ENCODE measurements at regions not wholly inside any gene's neighbourhood (a gene's known extent, or its start where the extent isn't known, plus 50 kb on each side); places are given as distances from the start of the nearest gene placed in this dataset.

- TF ChIP-seq, protein P1, sequence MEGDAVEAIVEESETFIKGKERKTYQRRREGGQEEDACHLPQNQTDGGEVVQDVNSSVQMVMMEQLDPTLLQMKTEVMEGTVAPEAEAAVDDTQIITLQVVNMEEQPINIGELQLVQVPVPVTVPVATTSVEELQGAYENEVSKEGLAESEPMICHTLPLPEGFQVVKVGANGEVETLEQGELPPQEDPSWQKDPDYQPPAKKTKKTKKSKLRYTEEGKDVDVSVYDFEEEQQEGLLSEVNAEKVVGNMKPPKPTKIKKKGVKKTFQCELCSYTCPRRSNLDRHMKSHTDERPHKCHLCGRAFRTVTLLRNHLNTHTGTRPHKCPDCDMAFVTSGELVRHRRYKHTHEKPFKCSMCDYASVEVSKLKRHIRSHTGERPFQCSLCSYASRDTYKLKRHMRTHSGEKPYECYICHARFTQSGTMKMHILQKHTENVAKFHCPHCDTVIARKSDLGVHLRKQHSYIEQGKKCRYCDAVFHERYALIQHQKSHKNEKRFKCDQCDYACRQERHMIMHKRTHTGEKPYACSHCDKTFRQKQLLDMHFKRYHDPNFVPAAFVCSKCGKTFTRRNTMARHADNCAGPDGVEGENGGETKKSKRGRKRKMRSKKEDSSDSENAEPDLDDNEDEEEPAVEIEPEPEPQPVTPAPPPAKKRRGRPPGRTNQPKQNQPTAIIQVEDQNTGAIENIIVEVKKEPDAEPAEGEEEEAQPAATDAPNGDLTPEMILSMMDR (IDR thresholded peaks at IDR 0.05; ENCODE audit: unreplicated experiment) = no peak
- Mint-ChIP-seq H3K9me3 (ENCODE audit: low read depth) (no peaks in the 10 kb centered on the region), H3K27ac (no peak overlapping the region), H3K27me3 (peaks cover 34% of the 10 kb centered on the region), H3K36me3 (ENCODE audit: insufficient read depth) (no peaks in the 10 kb centered on the region), H3K4me3 (ENCODE audit: low read depth) (no peak overlapping the region), H3K4me1 (ENCODE audit: low read depth) (no peaks in the 10 kb centered on the region)
- DNase-seq (ENCODE audit: low spot score, unreplicated experiment) = no peak
These were observed 76.9 kb upstream of the PMAIP1 start for GRCh38 chr18:59822612-59823550.

DNA sequence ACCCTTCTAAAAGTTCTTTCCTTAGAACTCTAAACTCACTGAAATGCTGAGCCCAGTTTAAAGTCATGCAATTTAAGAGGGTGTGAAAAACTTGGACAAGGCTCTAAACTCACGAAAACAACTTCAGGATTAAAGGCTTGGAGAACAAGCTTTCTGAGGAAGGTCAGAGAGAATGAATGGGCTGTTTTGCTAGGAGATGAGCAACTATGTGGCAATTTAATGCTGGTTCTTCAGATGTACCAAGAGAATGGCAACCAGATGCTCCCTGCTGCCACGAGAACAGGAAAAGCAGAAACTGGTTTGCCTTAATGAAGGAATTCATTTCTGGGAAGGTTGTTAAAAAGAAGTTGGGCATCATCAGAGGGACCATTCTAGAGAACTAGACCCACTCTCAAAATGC lies 77.8 kb upstream of the PMAIP1 start:
- H3K36me3 Mint-ChIP-seq (ENCODE audit: insufficient read depth) = no peaks in the 10 kb centered on the region
- H3K4me1 Mint-ChIP-seq (ENCODE audit: low read depth) = no peaks in the 10 kb centered on the region
- H3K4me3 Mint-ChIP-seq (ENCODE audit: low read depth) = no peak overlapping the region
- H3K9me3 Mint-ChIP-seq (ENCODE audit: low read depth) = no peaks in the 10 kb centered on the region
- H3K27me3 Mint-ChIP-seq = peaks cover 38% of the 10 kb centered on the region
- TF ChIP-seq, protein P1 (IDR thresholded peaks at IDR 0.05; ENCODE audit: unreplicated experiment) = no peak
- DNase-seq (ENCODE audit: low spot score, unreplicated experiment) = no peak
- no peak overlapping the region for H3K27ac Mint-ChIP-seq

- H3K27ac Mint-ChIP-seq = no peak overlapping the region
- H3K4me3 Mint-ChIP-seq (ENCODE audit: low read depth) = no peak overlapping the region
- TF ChIP-seq, protein P1 (IDR thresholded peaks at IDR 0.05; ENCODE audit: unreplicated experiment) = no peak
- DNase-seq (ENCODE audit: low spot score, unreplicated experiment) = no peak
- H3K4me1 Mint-ChIP-seq (ENCODE audit: low read depth) = no peaks in the 10 kb centered on the region
- peaks cover 38% of the 10 kb centered on the region for H3K27me3 Mint-ChIP-seq
- H3K9me3 Mint-ChIP-seq (ENCODE audit: low read depth) = no peaks in the 10 kb centered on the region
- H3K36me3 Mint-ChIP-seq (ENCODE audit: insufficient read depth) = no peaks in the 10 kb centered on the region
These were observed 79.1 kb upstream of the PMAIP1 start for GRCh38 chr18:59820663-59821062.

DNA sequence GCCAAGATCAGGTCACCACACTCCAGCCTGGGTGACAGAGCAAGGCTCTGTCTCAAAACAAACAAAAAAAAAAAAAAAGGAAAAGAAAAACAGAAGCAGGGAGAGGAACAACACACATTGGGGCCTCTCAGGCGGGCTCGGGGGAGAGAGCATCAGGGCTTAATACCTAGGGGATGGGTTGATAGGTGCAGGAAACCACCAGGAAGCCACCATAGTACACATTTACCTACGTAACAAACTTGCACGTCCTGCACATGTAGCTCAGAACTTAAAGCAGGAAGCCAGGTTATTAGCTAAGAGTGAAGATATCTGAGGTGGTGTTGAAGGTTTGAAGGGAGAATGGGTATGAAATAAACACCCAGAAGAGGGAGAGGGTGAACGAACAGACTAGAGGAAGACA lies 81.0 kb upstream of the PMAIP1 start:
- Mint-ChIP-seq H3K36me3 (ENCODE audit: insufficient read depth) (no peaks in the 10 kb centered on the region), H3K4me3 (ENCODE audit: low read depth) (no peak overlapping the region), H3K4me1 (ENCODE audit: low read depth) (no peaks in the 10 kb centered on the region), H3K27me3 (peaks cover 30% of the 10 kb centered on the region), H3K9me3 (ENCODE audit: low read depth) (no peaks in the 10 kb centered on the region), H3K27ac (no peak overlapping the region)
- TF ChIP-seq, protein P1 (IDR thresholded peaks at IDR 0.05; ENCODE audit: unreplicated experiment) = no peak
- no peak for DNase-seq (ENCODE audit: low spot score, unreplicated experiment)

DNA sequence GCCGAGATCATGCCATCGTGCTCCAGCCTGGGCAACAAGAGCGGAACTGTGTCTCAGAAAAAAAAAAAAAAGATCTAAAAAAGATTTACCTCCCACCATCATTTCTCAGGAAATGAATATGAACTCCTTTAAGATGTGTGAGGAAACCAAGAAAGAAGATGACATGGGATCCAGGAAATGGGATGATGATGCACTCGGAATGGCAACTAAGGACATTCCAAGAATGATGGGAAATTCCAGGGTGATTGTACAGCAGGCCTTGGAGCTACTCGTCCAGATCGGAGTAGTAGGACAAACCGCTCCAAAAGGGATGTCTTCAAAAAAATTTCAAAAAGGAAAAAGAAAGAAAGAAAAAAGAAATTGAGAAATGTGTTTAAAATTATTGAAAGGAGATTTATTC lies 84.9 kb upstream of the PMAIP1 start:
- Mint-ChIP-seq H3K27me3 (peaks cover 10% of the 10 kb centered on the region), H3K4me3 (ENCODE audit: low read depth) (no peak overlapping the region), H3K9me3 (ENCODE audit: low read depth) (no peaks in the 10 kb centered on the region), H3K4me1 (ENCODE audit: low read depth) (no peaks in the 10 kb centered on the region), H3K36me3 (ENCODE audit: insufficient read depth) (no peaks in the 10 kb centered on the region), H3K27ac (no peak overlapping the region)
- TF ChIP-seq, protein P1 (IDR thresholded peaks at IDR 0.05; ENCODE audit: unreplicated experiment) = no peak
- no peak for DNase-seq (ENCODE audit: low spot score, unreplicated experiment)

All from progenitor cell of endocrine pancreas (in vitro differentiated cells).